ENCODE measurements at regions not wholly inside any gene's neighbourhood (a gene's known extent, or its start where the extent isn't known, plus 50 kb on each side); places are given as distances from the start of the nearest gene placed in this dataset.

DNA sequence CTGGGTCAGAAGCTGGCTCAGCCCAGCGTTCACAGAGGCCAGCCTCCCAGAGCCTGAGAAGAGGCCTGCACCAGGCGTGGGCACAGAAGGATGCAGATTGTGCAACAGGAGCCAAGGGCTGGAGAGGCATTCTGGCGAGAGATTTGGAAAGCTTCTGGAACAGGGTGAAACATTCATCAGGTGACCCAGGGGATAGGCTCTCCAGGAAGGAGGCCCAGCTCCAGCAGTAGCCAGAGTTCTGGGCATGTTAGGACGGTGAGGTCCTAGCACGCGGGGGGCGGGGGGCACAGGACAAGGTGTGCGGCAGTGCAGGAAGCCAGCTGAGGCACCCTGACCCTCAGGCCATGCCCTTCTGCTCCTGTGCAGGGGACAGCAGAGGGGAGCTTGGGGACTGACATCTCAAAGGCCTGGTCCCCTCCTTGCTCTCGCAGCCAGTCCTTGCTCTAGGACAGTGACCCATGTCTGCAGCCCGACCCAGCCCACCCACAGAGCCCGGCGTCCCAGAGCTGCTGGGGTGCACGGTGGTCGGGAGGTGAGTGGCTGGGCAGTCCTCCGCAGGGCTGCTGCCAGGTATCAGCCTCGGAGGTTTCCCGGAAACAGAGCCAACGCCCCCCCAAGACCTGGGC is 111.7 kb upstream of the KLF13 start:
- dilution Hi-C loops (cut with MboI; ENCODE audit: extremely low pct_ligation_motif_present, low sequenced_read_pairs) (loop anchor here (25.0 kb wide), 2 partner anchors 97 to 272 kb away; no protein-coding TSS in a partner anchor), intact Hi-C loops (cut with micrococcal nuclease) (loop anchor here (1.0 to 2.0 kb wide), 4 partner anchors 14 to 273 kb away; partner anchors contain the start of gene KLF13)
- Histone ChIP-seq H3K4me3 (replicated peaks in 1 of 3; ENCODE audit: insufficient read depth in 1 of 3, low read depth in 1 of 3, low read length in 3 of 3) (no peak overlapping the region), H3K4me1 (ENCODE audit: control insufficient read depth, extremely low read depth, insufficient read depth, low read length) (no peaks in the 10 kb centered on the region), H3K79me2 (ENCODE audit: control insufficient read depth, insufficient read depth, low read length) (no peaks in the 10 kb centered on the region), H3K9me1 (replicated peaks; ENCODE audit: control insufficient read depth, extremely low read depth, insufficient read depth, low read length) (no peaks in the 10 kb centered on the region), H3K27ac (ENCODE audit: insufficient read depth, low read depth, low read length) (no peak overlapping the region), H3K9ac (replicated peaks; ENCODE audit: extremely low read depth, insufficient read depth, low read length) (no peak overlapping the region), H3K27me3 (ENCODE audit: control insufficient read depth in 2 of 2, insufficient read depth in 2 of 2, low read length in 2 of 2) (peaks cover 7 to 8% of the 10 kb centered on the region in 2 experiments), H3K36me3 (ENCODE audit: control insufficient read depth in 2 of 2, extremely low read depth in 1 of 2, insufficient read depth in 2 of 2, low read length in 2 of 2) (no peaks in the 10 kb centered on the region), H3K4me2 (ENCODE audit: insufficient read depth, low read length) (no peak overlapping the region), H2AFZ (ENCODE audit: low read depth, low read length) (no peak overlapping the region), H3K9me3 (replicated peaks; ENCODE audit: control insufficient read depth, insufficient read depth, low read length) (no peaks in the 10 kb centered on the region), H4K20me1 (replicated peaks; ENCODE audit: control insufficient read depth, extremely low read depth, insufficient read depth, low read length) (no peaks in the 10 kb centered on the region)
- ChIA-PET CTCF (interaction anchor here (0.8 to 5.3 kb wide), 17 partner anchors 9 to 288 kb away, joined by 3 to 91 read pairs (median 5); partner anchors contain the start of gene KLF13), POLR2A (no interaction called here)
- DNase-seq (ENCODE audit: low read depth, low spot score): no peak
- no peak for FAIRE-seq
- TF ChIP-seq, protein P1, sequence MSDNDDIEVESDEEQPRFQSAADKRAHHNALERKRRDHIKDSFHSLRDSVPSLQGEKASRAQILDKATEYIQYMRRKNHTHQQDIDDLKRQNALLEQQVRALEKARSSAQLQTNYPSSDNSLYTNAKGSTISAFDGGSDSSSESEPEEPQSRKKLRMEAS (IDR thresholded peaks at IDR 0.05; ENCODE audit: insufficient read depth, insufficient read length): no peak
- no peak for TF ChIP-seq MYC (IDR thresholded peaks at IDR 0.05; ENCODE audit: low read depth, low read length)
- no peak for TF ChIP-seq POLR2A (IDR thresholded peaks at IDR 0.05; ENCODE audit: low read depth, low read length)
- no peak for TF ChIP-seq POLR2AphosphoS5 (IDR thresholded peaks at IDR 0.05; ENCODE audit: insufficient read depth, low read depth, low read length)
- no peak for TF ChIP-seq JUN (IDR thresholded peaks at IDR 0.05; ENCODE audit: borderline replicate concordance, insufficient read depth, insufficient read length, low read depth)
- TF ChIP-seq EZH2 (IDR thresholded peaks at IDR 0.05; ENCODE audit: borderline replicate concordance, low read depth, low read length, severe bottlenecking): no peak
- TF ChIP-seq, protein P2, sequence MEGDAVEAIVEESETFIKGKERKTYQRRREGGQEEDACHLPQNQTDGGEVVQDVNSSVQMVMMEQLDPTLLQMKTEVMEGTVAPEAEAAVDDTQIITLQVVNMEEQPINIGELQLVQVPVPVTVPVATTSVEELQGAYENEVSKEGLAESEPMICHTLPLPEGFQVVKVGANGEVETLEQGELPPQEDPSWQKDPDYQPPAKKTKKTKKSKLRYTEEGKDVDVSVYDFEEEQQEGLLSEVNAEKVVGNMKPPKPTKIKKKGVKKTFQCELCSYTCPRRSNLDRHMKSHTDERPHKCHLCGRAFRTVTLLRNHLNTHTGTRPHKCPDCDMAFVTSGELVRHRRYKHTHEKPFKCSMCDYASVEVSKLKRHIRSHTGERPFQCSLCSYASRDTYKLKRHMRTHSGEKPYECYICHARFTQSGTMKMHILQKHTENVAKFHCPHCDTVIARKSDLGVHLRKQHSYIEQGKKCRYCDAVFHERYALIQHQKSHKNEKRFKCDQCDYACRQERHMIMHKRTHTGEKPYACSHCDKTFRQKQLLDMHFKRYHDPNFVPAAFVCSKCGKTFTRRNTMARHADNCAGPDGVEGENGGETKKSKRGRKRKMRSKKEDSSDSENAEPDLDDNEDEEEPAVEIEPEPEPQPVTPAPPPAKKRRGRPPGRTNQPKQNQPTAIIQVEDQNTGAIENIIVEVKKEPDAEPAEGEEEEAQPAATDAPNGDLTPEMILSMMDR (IDR thresholded peaks at IDR 0.05; ENCODE audit: extremely low read depth in 1 of 2, insufficient read depth in 1 of 2, low read depth in 1 of 2, low read length in 2 of 2): no peak
- no peak for TF ChIP-seq GATA2 (IDR thresholded peaks at IDR 0.05; ENCODE audit: insufficient read depth, insufficient read length, low read depth, low read length)
- no peak for TF ChIP-seq FOS (IDR thresholded peaks at IDR 0.05; ENCODE audit: borderline replicate concordance, insufficient read depth, low read length)
- BruUV-seq (replicated peaks): no TSS peak
